ENCODE measurements at regions not wholly inside any gene's neighbourhood (a gene's known extent, or its start where the extent isn't known, plus 50 kb on each side); places are given as distances from the start of the nearest gene placed in this dataset.

GRCh38 chr2:8514796-8515758 lies 166.8 kb upstream of the ID2 start:
- no peak overlapping the region for H3K27ac ChIP-seq (ENCODE audit: low read length)
- peak overlapping the region; percentile 22 for H3K4me2 ChIP-seq (ENCODE audit: low read depth, low read length, poor library complexity, severe bottlenecking)
- no peak overlapping the region for H3K4me3 ChIP-seq (ENCODE audit: low read length)
- H2AFZ ChIP-seq (ENCODE audit: low read length), result no peak overlapping the region
- no peaks in the 10 kb centered on the region; the same call in 1 of the 2 replicates for H3K27me3 ChIP-seq (ENCODE audit: low read length)
- DNase-seq, result peak; percentile 62
- H3K9ac ChIP-seq (ENCODE audit: low read length), result peak overlapping the region; percentile 22
- H3K9me2 ChIP-seq (replicated peaks; ENCODE audit: insufficient read depth, low read length), result no peaks in the 10 kb centered on the region
- no peaks in the 10 kb centered on the region for H3K9me3 ChIP-seq (ENCODE audit: low read length)
- H4K20me1 ChIP-seq (ENCODE audit: insufficient read depth, low read depth, low read length), result no peaks in the 10 kb centered on the region
- H3K36me3 ChIP-seq (ENCODE audit: insufficient read depth, low read length), result no peaks in the 10 kb centered on the region
- H3K79me2 ChIP-seq (ENCODE audit: low read length), result no peaks in the 10 kb centered on the region
- H3K4me1 ChIP-seq (ENCODE audit: low read length), result peaks cover 18% of the 10 kb centered on the region

DNA sequence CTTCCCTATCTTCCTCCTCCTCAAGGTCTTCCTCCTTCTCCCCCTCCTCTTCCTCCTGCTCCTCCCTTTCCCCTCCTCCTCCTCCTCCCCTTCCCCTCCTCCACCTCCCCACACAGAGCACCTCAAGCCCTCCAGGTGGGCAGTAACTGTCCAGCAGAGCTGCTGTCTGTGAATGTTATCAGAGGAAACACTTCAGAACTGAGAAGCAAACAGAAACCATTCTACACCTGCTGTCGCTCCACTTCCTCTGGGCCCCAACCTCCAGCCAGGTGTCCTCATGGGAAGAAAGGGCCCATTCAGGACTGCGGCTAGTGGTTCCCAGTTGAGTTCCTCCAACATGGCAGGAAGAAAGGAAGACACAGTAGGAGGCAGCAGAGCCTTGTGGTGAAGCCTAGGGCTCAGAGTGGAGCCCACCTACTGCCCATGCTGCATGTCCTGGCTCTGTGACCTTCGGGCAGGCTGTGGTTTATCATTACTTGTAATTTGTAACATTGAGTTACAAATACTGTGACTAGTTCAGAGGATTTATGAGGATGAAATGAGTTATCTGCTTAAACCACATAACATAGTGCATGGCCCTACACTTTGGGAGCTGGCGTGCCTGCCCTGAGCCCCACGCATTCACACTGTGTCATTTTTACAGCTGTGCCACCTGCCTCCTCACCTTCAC lies 165.9 kb upstream of the ID2 start:
- Histone ChIP-seq H3K4me2 (ENCODE audit: low read depth, low read length, poor library complexity, severe bottlenecking) (no peak overlapping the region), H4K20me1 (ENCODE audit: insufficient read depth, low read depth, low read length) (no peaks in the 10 kb centered on the region), H3K9me2 (replicated peaks; ENCODE audit: insufficient read depth, low read length) (no peaks in the 10 kb centered on the region), H3K79me2 (ENCODE audit: low read length) (no peaks in the 10 kb centered on the region), H3K27ac (ENCODE audit: low read length) (no peak overlapping the region), H3K36me3 (ENCODE audit: insufficient read depth, low read length) (no peaks in the 10 kb centered on the region), H3K4me1 (ENCODE audit: low read length) (peaks cover 18% of the 10 kb centered on the region), H3K9me3 (ENCODE audit: low read length) (no peaks in the 10 kb centered on the region), H2AFZ (ENCODE audit: low read length) (no peak overlapping the region), H3K9ac (ENCODE audit: low read length) (no peak overlapping the region), H3K27me3 (ENCODE audit: low read length) (no peaks in the 10 kb centered on the region; the same call in 1 of the 2 replicates), H3K4me3 (ENCODE audit: low read length) (no peak overlapping the region)
- no peak for DNase-seq

- H3K79me2 ChIP-seq (ENCODE audit: low read length), result no peaks in the 10 kb centered on the region
- no peaks in the 10 kb centered on the region; the same call in 1 of the 2 replicates for H3K27me3 ChIP-seq (ENCODE audit: low read length)
- no peaks in the 10 kb centered on the region for H3K9me3 ChIP-seq (ENCODE audit: low read length)
- no peak overlapping the region for H3K4me2 ChIP-seq (ENCODE audit: low read depth, low read length, poor library complexity, severe bottlenecking)
- H3K4me3 ChIP-seq (ENCODE audit: low read length), result no peak overlapping the region
- no peaks in the 10 kb centered on the region for H3K9me2 ChIP-seq (replicated peaks; ENCODE audit: insufficient read depth, low read length)
- peaks cover 18% of the 10 kb centered on the region for H3K4me1 ChIP-seq (ENCODE audit: low read length)
- no peaks in the 10 kb centered on the region for H4K20me1 ChIP-seq (ENCODE audit: insufficient read depth, low read depth, low read length)
- no peak for DNase-seq
- no peak overlapping the region for H2AFZ ChIP-seq (ENCODE audit: low read length)
- no peaks in the 10 kb centered on the region for H3K36me3 ChIP-seq (ENCODE audit: insufficient read depth, low read length)
- H3K9ac ChIP-seq (ENCODE audit: low read length), result no peak overlapping the region
- H3K27ac ChIP-seq (ENCODE audit: low read length), result no peak overlapping the region
These were observed 163.9 kb upstream of the ID2 start for GRCh38 chr2:8517850-8518498.

DNA sequence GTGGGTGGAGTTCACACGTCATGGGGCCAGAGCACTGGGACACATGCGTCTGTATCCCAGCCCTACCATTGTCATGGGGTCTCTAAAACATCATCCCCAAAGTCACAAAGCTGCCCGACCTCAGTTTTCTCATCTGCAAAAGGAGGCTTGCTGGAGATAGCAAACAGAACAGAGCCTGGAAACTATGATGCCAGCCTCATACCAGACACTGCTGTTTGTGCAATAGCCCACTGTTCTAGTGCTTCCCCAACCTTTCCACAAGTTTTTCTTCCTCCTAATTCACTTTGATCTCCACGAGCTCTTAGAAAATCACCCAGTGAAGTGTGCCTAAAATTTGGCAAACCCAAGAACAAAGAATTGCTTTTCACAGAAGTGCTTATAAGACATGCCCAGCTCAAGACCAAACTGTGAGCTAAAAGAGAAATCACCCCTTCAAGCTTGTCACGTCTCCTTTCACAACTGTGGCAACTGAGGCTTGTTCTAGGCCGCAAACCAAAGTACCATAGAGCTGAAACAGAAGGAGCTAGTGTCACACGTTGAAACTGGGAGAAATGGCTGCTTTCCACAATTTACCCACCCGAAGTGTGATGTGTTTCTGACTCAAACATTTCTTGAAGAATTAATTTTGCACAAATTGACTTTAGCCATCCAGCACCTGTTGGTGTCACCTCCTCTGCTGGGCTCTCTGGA lies 162.7 kb upstream of the ID2 start:
- Histone ChIP-seq H3K79me2 (ENCODE audit: low read length) (no peaks in the 10 kb centered on the region), H3K27me3 (ENCODE audit: low read length) (no peaks in the 10 kb centered on the region; the same call in 1 of the 2 replicates), H3K9me3 (ENCODE audit: low read length) (no peaks in the 10 kb centered on the region), H3K36me3 (ENCODE audit: insufficient read depth, low read length) (no peaks in the 10 kb centered on the region), H3K9me2 (replicated peaks; ENCODE audit: insufficient read depth, low read length) (no peaks in the 10 kb centered on the region), H3K4me2 (ENCODE audit: low read depth, low read length, poor library complexity, severe bottlenecking) (no peak overlapping the region), H3K27ac (ENCODE audit: low read length) (no peak overlapping the region), H3K4me1 (ENCODE audit: low read length) (peaks cover 18% of the 10 kb centered on the region), H4K20me1 (ENCODE audit: insufficient read depth, low read depth, low read length) (no peaks in the 10 kb centered on the region), H3K9ac (ENCODE audit: low read length) (no peak overlapping the region), H2AFZ (ENCODE audit: low read length) (no peak overlapping the region), H3K4me3 (ENCODE audit: low read length) (no peak overlapping the region)
- DNase-seq, result no peak

DNA sequence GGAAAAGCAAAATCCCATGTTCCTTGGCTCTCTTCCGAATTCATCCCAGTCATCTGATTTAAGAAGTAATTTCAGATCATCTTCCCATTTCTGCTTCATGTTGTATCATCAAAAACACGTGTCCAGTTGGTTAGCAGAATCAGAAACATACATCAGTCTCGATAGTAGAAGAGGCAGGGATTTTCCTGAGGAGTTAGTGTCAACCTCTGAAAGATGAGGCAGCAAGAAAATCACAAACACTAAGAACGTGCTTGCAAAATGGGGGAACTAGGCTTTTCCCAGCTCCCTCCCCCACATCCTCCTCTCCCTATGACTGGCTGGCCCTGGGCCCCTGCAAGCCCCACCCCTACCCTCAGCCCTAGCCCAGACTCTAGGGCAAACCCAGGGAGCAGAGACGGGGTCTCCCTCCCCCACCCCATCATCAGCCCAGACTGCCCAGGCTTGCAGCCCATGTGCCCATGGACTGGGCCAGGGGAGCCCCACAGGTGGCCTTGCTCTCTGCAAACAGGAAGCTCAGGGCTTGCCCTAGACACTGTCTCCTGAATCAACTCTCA lies 161.0 kb upstream of the ID2 start:
- H2AFZ ChIP-seq (ENCODE audit: low read length), result no peak overlapping the region
- H3K4me3 ChIP-seq (ENCODE audit: low read length), result no peak overlapping the region
- no peaks in the 10 kb centered on the region for H3K36me3 ChIP-seq (ENCODE audit: insufficient read depth, low read length)
- no peaks in the 10 kb centered on the region for H3K9me3 ChIP-seq (ENCODE audit: low read length)
- no peak overlapping the region for H3K27ac ChIP-seq (ENCODE audit: low read length)
- H4K20me1 ChIP-seq (ENCODE audit: insufficient read depth, low read depth, low read length), result no peaks in the 10 kb centered on the region
- no peak for DNase-seq
- no peak overlapping the region for H3K9ac ChIP-seq (ENCODE audit: low read length)
- H3K27me3 ChIP-seq (ENCODE audit: low read length), result no peaks in the 10 kb centered on the region
- no peaks in the 10 kb centered on the region for H3K9me2 ChIP-seq (replicated peaks; ENCODE audit: insufficient read depth, low read length)
- no peak overlapping the region for H3K4me2 ChIP-seq (ENCODE audit: low read depth, low read length, poor library complexity, severe bottlenecking)
- H3K4me1 ChIP-seq (ENCODE audit: low read length), result peaks cover 17% of the 10 kb centered on the region
- H3K79me2 ChIP-seq (ENCODE audit: low read length), result no peaks in the 10 kb centered on the region

- DNase-seq, result no peak
- Histone ChIP-seq H3K36me3 (ENCODE audit: insufficient read depth, low read length) (no peaks in the 10 kb centered on the region), H2AFZ (ENCODE audit: low read length) (no peak overlapping the region), H3K79me2 (ENCODE audit: low read length) (no peaks in the 10 kb centered on the region), H3K27ac (ENCODE audit: low read length) (no peak overlapping the region), H3K4me2 (ENCODE audit: low read depth, low read length, poor library complexity, severe bottlenecking) (no peak overlapping the region), H3K27me3 (ENCODE audit: low read length) (no peaks in the 10 kb centered on the region), H3K4me1 (ENCODE audit: low read length) (peaks cover 30% of the 10 kb centered on the region), H3K9me2 (replicated peaks; ENCODE audit: insufficient read depth, low read length) (no peaks in the 10 kb centered on the region), H3K9me3 (ENCODE audit: low read length) (no peaks in the 10 kb centered on the region), H3K4me3 (ENCODE audit: low read length) (no peak overlapping the region), H4K20me1 (ENCODE audit: insufficient read depth, low read depth, low read length) (no peaks in the 10 kb centered on the region), H3K9ac (ENCODE audit: low read length) (no peak overlapping the region)
These were observed 159.2 kb upstream of the ID2 start for GRCh38 chr2:8522687-8523086.

GRCh38 chr2:8524388-8524787 lies 157.5 kb upstream of the ID2 start:
- no peaks in the 10 kb centered on the region for H3K9me3 ChIP-seq (ENCODE audit: low read length)
- no peaks in the 10 kb centered on the region for H3K79me2 ChIP-seq (ENCODE audit: low read length)
- no peak overlapping the region for H3K9ac ChIP-seq (ENCODE audit: low read length)
- no peak overlapping the region for H3K27ac ChIP-seq (ENCODE audit: low read length)
- no peak overlapping the region for H2AFZ ChIP-seq (ENCODE audit: low read length)
- no peaks in the 10 kb centered on the region for H3K36me3 ChIP-seq (ENCODE audit: insufficient read depth, low read length)
- no peak overlapping the region for H3K4me2 ChIP-seq (ENCODE audit: low read depth, low read length, poor library complexity, severe bottlenecking)
- H3K27me3 ChIP-seq (ENCODE audit: low read length), result no peaks in the 10 kb centered on the region
- no peak overlapping the region for H3K4me3 ChIP-seq (ENCODE audit: low read length)
- H3K4me1 ChIP-seq (ENCODE audit: low read length), result peaks cover 34% of the 10 kb centered on the region
- H4K20me1 ChIP-seq (ENCODE audit: insufficient read depth, low read depth, low read length), result no peaks in the 10 kb centered on the region
- H3K9me2 ChIP-seq (replicated peaks; ENCODE audit: insufficient read depth, low read length), result no peaks in the 10 kb centered on the region
- DNase-seq, result no peak

All from Karpas-422 (cell line).